HepG2 (cell line): ENCODE measurements at regions not wholly inside any gene's neighbourhood (a gene's known extent, or its start where the extent isn't known, plus 50 kb on each side); places are given as distances from the start of the nearest gene placed in this dataset.
A peak's percentile ranks its signal among the peaks of the same experiment; 100 is the strongest.

Experiments
- ATAC-seq: fragments of 200-7000 bp; cut with Tn5 transposase; 3 replicates; pipeline ENCODE4 v1.9.1; 2020; ENCODE audit warnings: mild to moderate bottlenecking, moderate library complexity
- BruUV-seq: library from RNA; stranded (reverse); fragments of 400-500 nt; replicated peaks from 2 replicates; lab custom pipeline; 2021; lab: Mats Ljungman, UMichigan
- CTCF ChIA-PET: fragments of 300-600 bp; formaldehyde crosslinking; extraction: SDS; loops from one replicate; lab custom pipeline; 2021; ENCODE audit warnings: low total read pairs, inconsistent platforms, low intra/inter-chr PET ratio; lab: Yijun Ruan, JAX
- POLR2A ChIA-PET: fragments of 350-600 bp; sonication (Branson Sonifier 250); formaldehyde crosslinking; loops from one replicate; lab custom pipeline; 2020; ENCODE audit warnings: antibody characterized with exemption, inconsistent platforms; lab: Yijun Ruan, JAX
- DNase-seq: peaks from one replicate; pipeline ENCODE4 v3.0.0-alpha.2; 2015; ENCODE audit warnings: low spot score
- FAIRE-seq: peaks from 3 replicates; lab custom pipeline; 2011; peaks lifted over from hg19 to GRCh38; lab: Jason Lieb, UNC
- H2AFZ ChIP-seq: one replicate; pipeline ENCODE4 v1.6.1; 2011; ENCODE audit warnings: low read length, inconsistent platforms
- H3K27ac ChIP-seq: fragments of 300-600 bp; 3 replicates; pipeline ENCODE4 v1.8.0; 2011; ENCODE audit warnings: mixed run types, mild to moderate bottlenecking, mixed read lengths, low read length, inconsistent platforms; ENCODE audit not compliant: insufficient read depth; ENCODE audit errors: extremely low read length
- H3K27me3 ChIP-seq, 2 experiments: fragments of 200-600 bp in 1 of 2; 2 replicates in 1 of 2; 3 replicates in 1 of 2; pipeline versions ENCODE4 v1.6.0 to v1.8.0; 2011; ENCODE audit warnings: low read length in 2 of 2, mild to moderate bottlenecking in 2 of 2, moderate library complexity in 2 of 2, inconsistent platforms in 1 of 2; ENCODE audit not compliant: insufficient read depth in 2 of 2, control insufficient read depth in 1 of 2
- H3K36me3 ChIP-seq, 2 experiments: fragments of 200-600 bp in 1 of 2; replicated peaks in 1 of 2; 2 replicates in 1 of 2; 3 replicates in 1 of 2; pipeline versions ENCODE4 v1.5.1 to v1.8.0; 2011; ENCODE audit warnings: low read length in 2 of 2, inconsistent platforms in 1 of 2; ENCODE audit not compliant: insufficient read depth in 2 of 2, control insufficient read depth in 1 of 2
- H3K4me1 ChIP-seq: 2 replicates; pipeline ENCODE4 v1.5.1; 2012; ENCODE audit warnings: low read length, inconsistent platforms; ENCODE audit not compliant: insufficient read depth
- H3K4me2 ChIP-seq: 2 replicates; pipeline ENCODE4 v1.6.0; 2011; ENCODE audit warnings: low read depth, low read length, inconsistent platforms
- H3K4me3 ChIP-seq, 3 experiments: fragments of 200-600 bp in 1 of 3; sonication (generic), shearing (Covaris generic) in 1 of 3; replicated peaks in 1 of 3; 2 replicates each; pipeline ENCODE4 v1.5.1; 2011 to 2016; ENCODE audit warnings: low read length in 3 of 3, inconsistent platforms in 2 of 3, low read depth in 2 of 3, mild to moderate bottlenecking in 2 of 3, control low read depth in 1 of 3, mixed read lengths in 1 of 3; ENCODE audit not compliant: insufficient read depth in 1 of 3
- H3K79me2 ChIP-seq: one replicate; pipeline ENCODE4 v1.6.1; 2011; ENCODE audit warnings: low read length, inconsistent platforms; ENCODE audit not compliant: insufficient read depth
- H3K9ac ChIP-seq: 2 replicates; pipeline ENCODE4 v1.6.0; 2011; ENCODE audit warnings: mild to moderate bottlenecking, low read depth, low read length, inconsistent platforms; ENCODE audit not compliant: insufficient read depth
- H3K9me3 ChIP-seq: 2 replicates; pipeline ENCODE4 v1.5.1; 2012; ENCODE audit warnings: mild to moderate bottlenecking, low read length
- H4K20me1 ChIP-seq: 2 replicates; pipeline ENCODE4 v1.6.0; 2011; ENCODE audit warnings: inconsistent platforms, mild to moderate bottlenecking, low read length, moderate library complexity; ENCODE audit not compliant: insufficient read depth
- ETV5 ChIP-seq: IDR thresholded peaks from 2 replicates; pipeline ENCODE4 v1.6.1; 2018; ENCODE audit warnings: missing biosample characterization, missing genetic modification reagents, inconsistent platforms, borderline replicate concordance
- HMG20B ChIP-seq: conservative IDR thresholded peaks from 2 replicates; pipeline ENCODE4 v1.6.1; 2016; ENCODE audit warnings: missing genetic modification reagents, missing compliant biosample characterization
- HOXA7 ChIP-seq: sonication (generic); formaldehyde crosslinking; IDR thresholded peaks from 2 replicates; pipeline ENCODE4 v1.8.1; 2022; ENCODE audit warnings: mild to moderate bottlenecking, missing genetic modification reagents, moderate library complexity
- IRF2 ChIP-seq: IDR thresholded peaks from 2 replicates; pipeline ENCODE4 v1.6.1; 2018; ENCODE audit warnings: missing genetic modification reagents, missing compliant biosample characterization
- IRX3 ChIP-seq: sonication (generic); formaldehyde crosslinking; IDR thresholded peaks from 2 replicates; pipeline ENCODE4 v1.8.1; 2023; ENCODE audit warnings: mild to moderate bottlenecking, low read depth, missing genetic modification reagents, borderline replicate concordance
- MIXL1 ChIP-seq: IDR thresholded peaks from 2 replicates; pipeline ENCODE4 v1.6.1; 2016
- MYNN ChIP-seq: sonication (generic); formaldehyde crosslinking; IDR thresholded peaks from 2 replicates; pipeline ENCODE4 v1.4.0; 2020; ENCODE audit warnings: mild to moderate bottlenecking, low read depth, missing genetic modification reagents
- NPAS2 ChIP-seq: sonication (generic); formaldehyde crosslinking; IDR thresholded peaks from 2 replicates; pipeline ENCODE4 v1.8.0; 2022; ENCODE audit warnings: mild to moderate bottlenecking, missing genetic modification reagents, borderline replicate concordance
- NR2F6 ChIP-seq, 2 experiments: IDR thresholded peaks; 2 replicates each; pipeline ENCODE4 v1.6.1; 2016; ENCODE audit warnings: antibody characterized with exemption in 1 of 2, mild to moderate bottlenecking in 1 of 2
- RAD21 ChIP-seq: fragments of 450-650 bp; formaldehyde crosslinking; IDR thresholded peaks from 2 replicates; pipeline ENCODE4 v1.5.0; 2020; ENCODE audit warnings: mild to moderate bottlenecking
- RFX5 ChIP-seq: IDR thresholded peaks from 2 replicates; pipeline ENCODE4 v1.6.1; 2011; ENCODE audit warnings: low read depth, low read length, improper control_type of control experiment
- RXRB ChIP-seq: IDR thresholded peaks from 2 replicates; pipeline ENCODE4 v1.6.1; 2016; ENCODE audit warnings: borderline replicate concordance, missing genetic modification reagents, missing compliant biosample characterization
- SMC3 ChIP-seq: IDR thresholded peaks from 2 replicates; pipeline ENCODE4 v1.6.1; 2011; ENCODE audit warnings: low read length, improper control_type of control experiment
- SUZ12 ChIP-seq: fragments of 150-350 bp; IDR thresholded peaks from 2 replicates; pipeline ENCODE4 v1.6.1; 2014; ENCODE audit warnings: low read depth, low read length
- ZMYM4 ChIP-seq: sonication (generic); formaldehyde crosslinking; IDR thresholded peaks from 2 replicates; pipeline ENCODE4 v1.8.1; 2023; ENCODE audit warnings: mild to moderate bottlenecking, missing genetic modification reagents
- ZNF329 ChIP-seq: sonication (generic); formaldehyde crosslinking; IDR thresholded peaks from 2 replicates; pipeline ENCODE4 v1.9.0; 2021; ENCODE audit warnings: low read depth, mild to moderate bottlenecking, missing genetic modification reagents
- ZNF354B ChIP-seq: sonication (generic); formaldehyde crosslinking; IDR thresholded peaks from 2 replicates; pipeline ENCODE4 v1.8.0; 2022; ENCODE audit warnings: mild to moderate bottlenecking, missing genetic modification reagents
- ZNF367 ChIP-seq: sonication (generic); formaldehyde crosslinking; IDR thresholded peaks from 2 replicates; pipeline ENCODE4 v1.4.0; 2020; ENCODE audit warnings: missing genetic modification reagents, borderline replicate concordance
- in situ Hi-C: cut with HindIII; loops from 2 replicates; pipeline ENCODE4 v1.10.0; 2017; ENCODE audit warnings: low pct_unique_long_range_greater_than_20kb; ENCODE audit not compliant: extremely low pct_ligation_motif_present
- intact Hi-C: fragments of 100-400 bp; cut with micrococcal nuclease; formaldehyde crosslinking; loops from one replicate; pipeline ENCODE4 v1.10.0; 2022; ENCODE audit not compliant: unreplicated experiment
- TF ChIP-seq, protein P1 (sequence below): IDR thresholded peaks from 2 replicates; pipeline ENCODE4 v1.6.1; 2012; ENCODE audit warnings: low read depth, low read length, improper control_type of control experiment
- TF ChIP-seq, protein P2 (sequence below): sonication (generic); formaldehyde crosslinking; IDR thresholded peaks from 2 replicates; pipeline ENCODE4 v1.5.0; 2020; ENCODE audit warnings: mild to moderate bottlenecking, missing genetic modification reagents, moderate library complexity

DNA sequence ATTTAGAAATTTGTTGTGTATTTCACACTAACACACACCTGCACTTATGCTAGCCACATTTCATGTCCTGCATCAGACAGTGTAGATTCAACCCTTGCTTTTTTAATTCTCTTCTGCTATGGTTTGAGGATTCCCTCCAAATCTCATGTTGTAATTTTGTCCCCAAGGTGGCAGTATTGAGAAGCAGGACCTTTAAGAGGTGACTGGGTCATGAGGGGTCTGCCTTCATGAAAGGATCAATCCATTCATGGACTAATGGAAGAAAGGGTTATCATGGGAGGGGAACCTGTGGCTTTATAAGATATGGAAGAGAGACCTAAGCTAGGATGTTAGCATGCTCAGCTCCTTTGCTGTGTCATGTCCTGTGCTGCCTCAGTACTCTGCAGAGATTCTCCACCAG is 1032.2 kb downstream of the CDH11 start:
- Histone ChIP-seq H3K27ac (no peak overlapping the region), H3K79me2 (no peaks in the 10 kb centered on the region), H2AFZ (no peak overlapping the region), H3K4me2 (no peak overlapping the region), H3K4me1 (no peaks in the 10 kb centered on the region), H4K20me1 (no peaks in the 10 kb centered on the region), H3K9me3 (peaks cover 4% of the 10 kb centered on the region; the same call in 1 of the 2 replicates), H3K4me3 (no peak overlapping the region), H3K27me3 (no peaks in the 10 kb centered on the region), H3K9ac (no peak overlapping the region), H3K36me3 (no peaks in the 10 kb centered on the region)
- FAIRE-seq (peak; percentile 15), ATAC-seq (peak; percentile 86), DNase-seq (peak; percentile 50)
- BruUV-seq = no TSS peak
- in situ Hi-C loops = loop anchor here (10.0 kb wide), 1 partner anchor 1035 kb away; the partner anchor contains the start of gene CDH11
- POLR2A ChIA-PET = no interaction called here
- intact Hi-C loops = loop anchor here (1.0 to 5.0 kb wide), 4 partner anchors 93 to 1029 kb away; no protein-coding TSS in a partner anchor
- CTCF ChIA-PET = interaction anchor here (1.2 to 1.3 kb wide), 2 partner anchors 366 to 1028 kb away, joined by 3 to 6 read pairs; no protein-coding TSS in a partner anchor
- TF ChIP-seq RFX5 = no peak
- no peak for TF ChIP-seq IRX3 (CRISPR knock-in tag)
- TF ChIP-seq RAD21 (CRISPR knock-in tag) = peak; percentile 70
- no peak for TF ChIP-seq NR2F6 (IDR thresholded peaks at IDR 0.05)
- peak; percentile 33; the same call in 1 of the 2 replicates for TF ChIP-seq NR2F6 (CRISPR knock-in tag; IDR thresholded peaks at IDR 0.05)
- no peak for TF ChIP-seq SUZ12
- peak; percentile 45; the same call in 1 of the 2 replicates for TF ChIP-seq MIXL1 (CRISPR knock-in tag)
- peak; percentile 58 for TF ChIP-seq ZMYM4 (CRISPR knock-in tag)
- no peak for TF ChIP-seq ETV5 (CRISPR knock-in tag)
- no peak for TF ChIP-seq MYNN (CRISPR knock-in tag)
- no peak for TF ChIP-seq NPAS2 (CRISPR knock-in tag)
- TF ChIP-seq ZNF367 = no peak
- TF ChIP-seq HMG20B (CRISPR knock-in tag) = no peak
- TF ChIP-seq ZNF329 (CRISPR knock-in tag) = no peak
- TF ChIP-seq HOXA7 = no peak
- peak; percentile 29; the same call in 1 of the 2 replicates for TF ChIP-seq IRF2 (CRISPR knock-in tag)
- TF ChIP-seq ZNF354B = no peak
- TF ChIP-seq, protein P1, sequence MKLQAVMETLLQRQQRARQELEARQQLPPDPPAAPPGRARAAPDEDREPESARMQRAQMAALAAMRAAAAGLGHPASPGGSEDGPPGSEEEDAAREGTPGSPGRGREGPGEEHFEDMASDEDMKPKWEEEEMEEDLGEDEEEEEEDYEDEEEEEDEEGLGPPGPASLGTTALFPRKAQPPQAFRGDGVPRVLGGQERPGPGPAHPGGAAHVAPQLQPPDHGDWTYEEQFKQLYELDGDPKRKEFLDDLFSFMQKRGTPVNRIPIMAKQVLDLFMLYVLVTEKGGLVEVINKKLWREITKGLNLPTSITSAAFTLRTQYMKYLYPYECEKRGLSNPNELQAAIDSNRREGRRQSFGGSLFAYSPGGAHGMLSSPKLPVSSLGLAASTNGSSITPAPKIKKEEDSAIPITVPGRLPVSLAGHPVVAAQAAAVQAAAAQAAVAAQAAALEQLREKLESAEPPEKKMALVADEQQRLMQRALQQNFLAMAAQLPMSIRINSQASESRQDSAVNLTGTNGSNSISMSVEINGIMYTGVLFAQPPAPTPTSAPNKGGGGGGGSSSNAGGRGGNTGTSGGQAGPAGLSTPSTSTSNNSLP = peak; percentile 39; the same call in 1 of the 2 replicates
- peak; percentile 92 for TF ChIP-seq SMC3
- TF ChIP-seq, protein P2, sequence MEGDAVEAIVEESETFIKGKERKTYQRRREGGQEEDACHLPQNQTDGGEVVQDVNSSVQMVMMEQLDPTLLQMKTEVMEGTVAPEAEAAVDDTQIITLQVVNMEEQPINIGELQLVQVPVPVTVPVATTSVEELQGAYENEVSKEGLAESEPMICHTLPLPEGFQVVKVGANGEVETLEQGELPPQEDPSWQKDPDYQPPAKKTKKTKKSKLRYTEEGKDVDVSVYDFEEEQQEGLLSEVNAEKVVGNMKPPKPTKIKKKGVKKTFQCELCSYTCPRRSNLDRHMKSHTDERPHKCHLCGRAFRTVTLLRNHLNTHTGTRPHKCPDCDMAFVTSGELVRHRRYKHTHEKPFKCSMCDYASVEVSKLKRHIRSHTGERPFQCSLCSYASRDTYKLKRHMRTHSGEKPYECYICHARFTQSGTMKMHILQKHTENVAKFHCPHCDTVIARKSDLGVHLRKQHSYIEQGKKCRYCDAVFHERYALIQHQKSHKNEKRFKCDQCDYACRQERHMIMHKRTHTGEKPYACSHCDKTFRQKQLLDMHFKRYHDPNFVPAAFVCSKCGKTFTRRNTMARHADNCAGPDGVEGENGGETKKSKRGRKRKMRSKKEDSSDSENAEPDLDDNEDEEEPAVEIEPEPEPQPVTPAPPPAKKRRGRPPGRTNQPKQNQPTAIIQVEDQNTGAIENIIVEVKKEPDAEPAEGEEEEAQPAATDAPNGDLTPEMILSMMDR = peak; percentile 77
- TF ChIP-seq RXRB = peak; percentile 35; the same call in 1 of the 2 replicates
